G401.6 (cell line): ENCODE measurements at regions not wholly inside any gene's neighbourhood (a gene's known extent, or its start where the extent isn't known, plus 50 kb on each side); places are given as distances from the start of the nearest gene placed in this dataset.
"Not testable (repeated sequence)": the region's sequence is repeated elsewhere in the genome, so short reads cannot be mapped to it uniquely, and the experiment has no call there.

Experiments
- FAIRE-seq: peaks from 2 replicates; lab custom pipeline; 2012; peaks lifted over from hg19 to GRCh38; lab: Jason Lieb, UNC

DNA sequence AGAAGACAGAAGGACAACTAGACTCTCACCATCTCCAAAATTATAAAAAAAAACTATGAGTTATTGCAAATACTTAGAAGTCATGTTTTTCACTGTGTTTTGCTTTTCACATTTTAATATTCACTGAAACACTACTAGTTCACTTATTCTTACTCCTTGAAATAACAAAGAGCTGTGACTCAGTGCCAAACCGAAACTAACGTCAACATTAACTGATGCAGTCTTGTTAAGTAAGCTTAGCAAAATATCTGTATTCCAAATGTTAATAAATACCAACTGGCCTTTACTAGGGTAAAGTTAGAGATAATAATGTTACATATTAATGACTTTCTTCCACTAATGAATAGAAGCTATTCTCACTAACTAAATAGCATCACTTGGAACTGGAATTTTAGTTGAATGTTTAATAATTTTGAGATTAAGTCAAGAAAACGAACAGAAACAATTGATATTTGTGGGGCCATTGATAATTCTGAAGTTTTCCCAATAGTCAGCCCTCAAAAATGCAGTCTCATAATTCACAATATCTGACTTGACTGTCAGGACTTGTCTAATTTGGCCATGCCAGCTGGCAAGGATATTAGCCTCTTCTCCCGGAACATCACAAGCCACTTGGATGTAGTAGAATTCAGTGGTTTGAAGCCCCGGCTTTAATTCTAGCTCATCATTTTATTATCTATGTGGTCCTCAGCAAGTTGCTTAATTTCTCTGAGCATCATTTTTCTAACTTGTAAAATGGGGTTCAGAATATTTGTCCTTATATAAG lies 230.1 kb upstream of the DDI1 start:
- no peak for FAIRE-seq

DNA sequence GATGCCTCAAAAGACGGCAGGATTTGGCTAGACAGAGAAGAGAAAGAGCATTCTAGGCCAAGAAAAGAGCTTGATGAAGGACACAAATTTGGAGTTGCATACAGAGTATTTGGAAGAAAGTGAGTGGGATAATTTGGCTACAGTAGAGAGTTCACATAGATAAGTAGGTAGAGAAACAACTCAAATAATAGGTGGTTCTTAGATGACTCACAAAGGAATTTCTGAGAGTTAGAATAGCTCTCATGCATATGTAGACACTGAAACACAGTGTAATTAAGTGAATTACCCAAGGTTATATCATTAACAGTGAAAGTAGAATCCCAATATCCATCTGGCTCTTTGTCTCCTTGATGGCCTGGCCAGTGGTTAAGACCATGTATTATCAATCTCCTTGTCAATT lies 228.6 kb upstream of the DDI1 start:
- FAIRE-seq, result no peak

DNA sequence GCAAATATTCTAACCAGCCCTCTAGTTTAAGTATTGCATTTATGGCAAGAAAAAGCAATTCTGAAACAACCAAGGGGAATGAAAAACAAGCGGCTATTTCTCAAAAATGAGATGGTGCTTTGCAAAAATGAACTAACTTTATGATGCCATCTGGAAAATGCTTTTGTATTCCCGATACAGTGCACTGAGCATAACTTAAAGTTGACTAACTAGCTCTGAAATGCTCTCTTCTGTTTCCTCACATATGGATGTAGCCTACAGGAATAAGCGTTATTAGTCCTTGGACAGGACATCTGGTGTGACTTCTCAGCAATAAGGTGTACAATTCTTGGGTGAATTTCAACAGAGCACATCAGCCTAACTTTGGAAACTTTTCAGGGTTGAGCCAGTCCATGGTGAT lies 228.2 kb upstream of the DDI1 start:
- FAIRE-seq, result no peak

DNA sequence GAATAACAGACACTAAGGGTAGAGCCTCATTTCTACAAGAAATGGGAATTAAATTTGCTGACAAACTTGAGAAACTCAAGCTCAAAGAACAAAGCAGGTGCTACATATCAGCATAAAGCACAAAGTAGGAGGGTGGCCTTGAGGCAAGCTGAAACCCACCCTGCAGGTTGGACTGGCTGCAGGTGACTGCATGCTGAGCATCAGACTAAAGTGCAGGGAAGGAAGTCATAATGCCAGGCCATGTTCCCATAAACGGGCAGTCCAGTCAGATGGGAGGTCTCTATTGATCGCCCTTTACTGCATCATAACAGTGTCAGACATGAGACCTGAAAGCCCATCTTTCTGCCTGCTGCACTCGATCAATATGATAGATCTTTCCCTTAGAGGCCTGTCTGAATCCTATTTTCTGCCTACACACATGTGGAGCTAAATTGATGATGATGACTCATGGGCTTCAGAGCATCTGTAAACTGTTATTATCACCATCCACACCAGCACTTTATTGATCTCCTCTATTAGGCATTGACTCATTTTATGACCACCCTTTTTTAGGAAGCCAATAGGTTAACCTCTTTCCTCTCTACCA lies 224.5 kb upstream of the DDI1 start:
- FAIRE-seq, result no peak

DNA sequence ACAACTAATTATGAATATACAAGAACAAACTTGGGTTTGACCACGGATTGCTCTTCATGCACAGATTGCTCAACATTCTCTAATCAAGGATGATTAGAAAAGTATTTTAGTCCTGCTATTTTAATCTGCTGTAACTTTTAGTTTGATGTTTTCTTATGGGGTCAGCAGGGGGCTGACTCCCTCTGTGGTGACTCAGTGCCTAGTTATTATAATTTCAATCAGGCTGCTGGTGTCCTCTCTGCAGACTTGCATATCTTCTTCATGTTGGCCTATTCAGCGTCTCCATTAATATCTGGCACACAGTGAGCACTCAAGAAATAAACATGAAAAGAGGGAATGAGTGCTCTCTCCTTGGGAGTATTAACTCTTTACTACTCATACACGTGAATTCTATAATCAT lies 223.8 kb upstream of the DDI1 start:
- FAIRE-seq, result no peak

DNA sequence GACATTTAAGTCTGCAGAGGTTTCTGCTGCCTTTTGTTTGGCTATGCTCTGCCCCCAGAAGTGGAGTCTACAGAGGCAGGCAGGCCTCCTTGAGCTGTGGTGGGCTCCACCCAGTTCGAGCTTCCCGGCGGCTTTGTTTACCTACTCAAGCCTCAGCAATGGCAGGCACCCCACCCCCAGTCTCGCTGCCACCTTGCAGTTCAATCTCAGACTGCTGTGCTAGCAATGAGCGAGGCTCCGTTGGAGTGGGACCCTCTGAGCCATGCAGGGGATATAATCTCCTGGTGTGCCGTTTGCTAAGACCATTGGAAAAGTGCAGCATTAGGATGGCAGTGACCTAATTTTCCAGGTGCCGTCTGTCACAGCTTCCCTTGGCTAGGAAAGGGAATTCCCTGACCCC lies 216.1 kb upstream of the DDI1 start:
- FAIRE-seq, result not testable (repeated sequence)

DNA sequence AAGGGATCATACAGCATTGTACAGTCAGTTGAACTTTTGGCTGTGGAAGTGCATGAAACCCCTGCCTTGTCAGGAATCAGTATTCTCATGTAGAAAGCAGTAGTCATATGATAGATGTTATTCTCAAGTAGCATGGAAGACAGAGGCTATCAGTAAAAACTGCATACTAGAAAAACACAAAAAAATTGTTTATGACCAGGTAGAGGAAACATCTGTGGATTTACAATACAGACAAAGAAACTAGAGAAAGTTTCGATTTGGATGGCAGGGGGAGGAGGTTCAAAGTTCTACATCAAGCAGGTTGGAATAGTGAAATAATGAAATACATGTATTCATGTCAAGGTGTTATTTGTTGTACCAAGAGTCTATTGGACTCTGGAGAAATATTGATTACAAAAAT lies 212.3 kb upstream of the DDI1 start:
- FAIRE-seq, result no peak

DNA sequence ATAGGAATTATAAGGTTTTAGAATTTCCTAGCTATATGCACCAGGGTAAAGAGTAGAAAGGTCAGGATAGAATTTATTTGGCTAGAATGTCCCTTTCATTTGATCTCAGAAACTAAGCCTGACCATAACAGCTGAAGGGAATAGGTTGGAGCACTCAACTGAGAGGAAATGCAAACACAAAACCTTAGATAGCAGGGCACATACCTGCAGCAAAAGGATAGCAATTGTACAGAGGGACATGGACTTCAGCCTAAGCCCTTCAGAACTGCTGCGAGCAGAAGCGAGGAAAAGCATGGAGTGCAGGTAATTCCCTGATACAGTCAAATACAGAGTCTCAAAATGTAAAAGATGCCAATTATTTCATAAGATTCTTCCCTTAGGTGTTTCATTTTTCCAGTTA lies 211.0 kb upstream of the DDI1 start:
- no peak for FAIRE-seq

DNA sequence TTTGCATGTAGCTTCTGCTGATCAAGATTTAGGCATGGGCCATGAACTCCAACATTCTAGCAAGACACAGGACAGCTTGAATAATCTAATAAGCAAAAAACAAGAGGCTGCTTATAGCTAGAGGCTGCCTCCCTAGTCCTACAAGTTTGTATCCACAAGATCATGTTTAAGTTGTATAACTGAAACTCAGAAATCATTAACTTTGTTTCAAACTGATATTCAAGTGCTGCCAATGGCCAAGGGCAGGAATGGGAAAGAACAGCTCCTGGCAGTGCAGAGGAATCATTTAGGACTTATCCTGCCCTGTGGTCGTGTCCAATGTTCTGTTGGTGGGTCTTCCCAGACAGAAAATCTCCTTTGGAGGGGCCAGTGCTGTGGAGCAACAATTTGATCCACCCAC lies 209.6 kb upstream of the DDI1 start:
- no peak for FAIRE-seq

DNA sequence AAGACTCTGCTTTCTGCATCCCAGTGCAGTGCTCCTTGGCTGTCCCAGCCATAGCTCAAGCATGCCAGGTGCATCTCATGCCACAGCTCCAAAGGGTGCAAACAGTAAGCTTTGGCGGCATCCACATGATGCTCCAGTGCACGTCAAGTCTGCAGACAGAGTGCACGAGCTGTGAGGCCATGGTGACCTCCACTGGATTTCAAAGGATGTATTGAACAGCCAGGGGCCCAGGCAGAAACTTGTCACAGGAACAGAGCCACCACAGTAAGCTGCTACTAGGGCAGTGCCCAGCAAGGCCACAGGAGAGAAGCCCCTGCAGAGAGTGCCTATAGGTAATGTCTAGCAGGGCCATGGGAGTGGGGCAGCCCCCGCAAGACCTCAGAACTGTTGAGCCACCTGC lies 206.8 kb upstream of the DDI1 start:
- no peak for FAIRE-seq

DNA sequence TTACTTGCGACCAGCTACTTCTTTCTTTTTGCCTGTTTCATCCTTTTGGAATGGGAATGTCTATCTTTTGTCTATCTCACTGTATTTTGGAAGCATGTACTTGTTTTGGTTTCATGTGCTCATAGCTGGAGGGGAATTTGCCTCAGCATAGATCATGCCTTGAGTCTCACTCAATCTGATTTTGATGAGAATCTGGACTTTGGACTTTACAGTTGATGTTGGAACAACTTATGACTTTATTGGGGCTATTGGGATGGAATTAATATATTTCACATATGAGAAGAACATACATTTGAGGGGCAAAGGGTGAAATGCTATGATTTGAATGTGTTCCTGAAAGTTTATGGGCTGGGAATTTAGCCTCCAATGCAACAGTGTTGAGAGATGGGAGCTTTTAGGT lies 206.2 kb upstream of the DDI1 start:
- FAIRE-seq, result no peak

DNA sequence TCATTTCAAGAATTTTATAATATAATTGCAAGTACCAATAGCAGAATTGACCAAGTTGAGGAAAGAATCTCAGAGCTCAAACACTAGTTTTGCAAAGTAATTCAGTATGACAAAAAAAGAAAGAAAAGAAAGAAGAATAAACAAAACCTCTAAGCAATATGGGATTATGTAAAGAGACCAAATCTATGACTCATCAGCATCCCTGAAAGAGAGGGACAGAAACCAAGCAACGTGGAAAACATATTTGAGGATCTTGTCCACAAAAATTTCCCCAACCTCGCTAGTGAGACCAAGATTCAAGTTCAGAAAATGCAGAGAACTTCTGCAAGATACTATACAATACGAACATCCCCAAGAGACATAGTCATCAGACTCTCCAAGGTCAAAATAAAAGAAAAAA lies 203.7 kb upstream of the DDI1 start:
- no peak for FAIRE-seq

DNA sequence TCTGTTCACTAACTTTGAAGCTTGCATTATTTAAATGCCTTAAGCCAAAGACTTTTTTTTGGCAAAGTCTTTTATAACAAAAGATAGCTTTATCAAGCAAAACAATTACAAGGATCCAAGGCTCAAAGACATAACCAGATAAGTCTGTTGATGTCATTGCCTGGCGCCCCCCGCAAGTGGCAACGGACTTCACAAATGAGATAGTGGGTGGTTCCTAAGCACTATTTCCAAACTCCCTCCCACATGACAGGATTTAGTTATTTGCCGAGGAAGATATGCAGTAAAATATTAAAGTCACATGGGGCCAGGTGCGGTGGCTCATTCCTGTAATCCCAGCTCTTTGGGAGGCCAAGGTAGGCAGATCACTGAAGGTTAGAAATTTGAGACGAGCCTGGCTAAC lies 194.2 kb upstream of the DDI1 start:
- no peak for FAIRE-seq

DNA sequence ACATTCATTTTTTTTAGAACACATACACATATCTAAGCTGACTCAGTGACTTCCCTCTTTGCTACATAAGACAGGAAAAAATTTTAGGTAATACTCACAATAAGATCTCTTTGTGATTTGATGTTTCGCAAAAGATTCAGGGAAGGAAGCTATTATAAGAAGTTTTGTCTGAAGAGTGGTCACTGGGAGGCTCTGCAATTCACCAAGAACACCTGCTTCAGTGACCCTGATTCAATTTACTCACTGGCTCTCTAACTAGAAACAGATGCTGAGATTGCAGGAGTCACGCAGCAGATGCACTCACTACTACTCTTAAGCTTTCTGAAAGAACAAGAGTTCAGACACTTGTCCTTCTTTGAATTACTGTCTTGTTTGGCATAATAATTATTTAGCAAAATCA lies 193.6 kb upstream of the DDI1 start:
- FAIRE-seq, result no peak

DNA sequence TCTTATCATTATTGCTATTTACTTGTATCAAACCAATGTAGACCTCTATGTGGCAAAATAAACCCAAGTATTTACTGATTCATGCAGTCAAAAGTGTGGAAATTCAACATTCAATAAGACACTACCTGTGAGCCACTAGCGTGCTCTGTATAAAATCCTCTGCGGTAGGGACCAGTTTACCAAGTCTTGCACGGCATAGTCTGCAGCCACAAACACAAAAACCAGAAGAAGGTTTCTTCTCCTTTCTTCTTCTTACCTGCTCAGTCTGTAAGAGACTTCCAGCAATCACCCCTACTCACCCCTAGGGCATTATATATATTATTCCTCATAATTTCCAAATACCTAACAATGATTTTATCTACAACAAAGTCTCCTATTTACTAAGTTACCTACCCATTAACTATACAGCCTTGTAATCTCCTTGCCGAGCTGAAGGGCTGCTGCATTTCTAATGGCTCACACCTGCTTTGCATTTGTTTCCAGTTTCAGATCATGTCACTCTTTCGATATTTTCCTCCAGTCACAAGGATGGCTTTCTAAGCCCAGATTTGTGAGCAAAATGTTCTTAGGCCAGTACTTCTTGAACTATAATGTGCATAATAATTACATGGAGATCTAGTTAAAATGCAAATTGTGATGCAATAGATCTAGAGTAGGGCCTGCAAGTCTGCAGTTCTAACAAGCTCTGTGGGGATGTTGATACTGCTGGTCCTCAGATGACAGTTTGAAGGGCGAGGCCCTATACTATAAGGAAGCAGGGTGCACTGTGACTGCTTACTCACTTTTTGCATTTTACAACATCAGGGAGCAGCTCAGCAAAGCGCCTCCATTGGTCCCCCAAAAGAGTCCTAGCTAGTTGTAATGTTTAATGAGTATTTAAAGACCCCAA lies 191.9 kb upstream of the DDI1 start:
- no peak for FAIRE-seq

DNA sequence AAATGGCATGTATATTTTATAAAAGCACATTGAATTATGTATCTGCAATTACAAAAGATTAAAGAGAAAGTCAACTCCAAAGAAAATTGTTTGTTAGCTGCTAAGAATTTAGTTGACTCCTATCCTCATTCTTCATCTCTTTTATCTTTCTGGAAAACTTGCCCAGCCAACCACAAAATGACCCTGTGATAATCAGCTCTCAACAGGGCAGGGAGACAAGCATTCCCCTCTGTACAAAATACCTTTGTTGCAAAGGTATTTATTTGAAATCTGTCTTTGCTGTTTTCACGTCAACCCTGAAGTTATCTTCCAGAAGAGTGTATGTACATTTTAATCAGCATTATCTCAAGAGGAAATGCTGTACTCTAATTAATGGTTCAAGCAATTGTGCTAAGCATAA lies 191.1 kb upstream of the DDI1 start:
- no peak for FAIRE-seq

DNA sequence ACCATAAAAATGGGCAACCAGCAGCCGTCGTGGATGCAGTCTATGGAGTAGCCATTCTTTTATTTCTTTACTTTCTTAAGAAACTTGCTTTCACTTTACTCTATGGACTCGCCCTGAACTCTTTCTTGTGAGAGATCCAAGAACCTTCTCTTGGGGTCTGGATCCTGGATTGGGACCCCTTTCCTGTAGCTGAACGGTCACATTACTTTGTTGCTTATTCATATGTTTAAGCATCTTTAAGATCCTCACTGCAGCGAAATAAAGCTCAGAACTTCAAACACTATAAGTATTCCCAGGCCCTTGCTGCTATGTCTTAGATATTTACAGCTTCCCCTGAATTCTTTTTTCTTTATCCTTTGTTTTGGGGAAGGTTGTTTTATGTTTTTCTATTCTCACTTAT lies 187.8 kb upstream of the DDI1 start:
- no peak for FAIRE-seq

DNA sequence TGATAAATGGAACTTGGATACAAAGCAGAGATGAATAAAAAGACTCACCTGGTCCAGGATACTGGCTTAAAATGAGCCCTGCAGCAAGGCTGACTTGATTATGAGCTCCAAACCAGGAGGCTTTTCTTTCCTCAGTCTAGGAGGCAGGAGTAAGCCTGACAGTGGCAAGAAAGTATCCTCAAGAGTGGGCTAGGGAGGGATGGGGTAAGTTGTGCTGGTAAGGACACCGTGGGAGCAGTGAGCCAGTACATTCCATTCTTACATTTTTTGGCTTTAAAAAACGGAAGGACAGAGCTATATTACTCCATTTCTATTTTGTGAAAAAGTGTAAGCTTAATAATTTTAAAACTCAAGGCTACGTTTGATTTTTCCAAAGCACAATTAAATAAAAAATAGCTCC lies 187.1 kb upstream of the DDI1 start:
- no peak for FAIRE-seq

DNA sequence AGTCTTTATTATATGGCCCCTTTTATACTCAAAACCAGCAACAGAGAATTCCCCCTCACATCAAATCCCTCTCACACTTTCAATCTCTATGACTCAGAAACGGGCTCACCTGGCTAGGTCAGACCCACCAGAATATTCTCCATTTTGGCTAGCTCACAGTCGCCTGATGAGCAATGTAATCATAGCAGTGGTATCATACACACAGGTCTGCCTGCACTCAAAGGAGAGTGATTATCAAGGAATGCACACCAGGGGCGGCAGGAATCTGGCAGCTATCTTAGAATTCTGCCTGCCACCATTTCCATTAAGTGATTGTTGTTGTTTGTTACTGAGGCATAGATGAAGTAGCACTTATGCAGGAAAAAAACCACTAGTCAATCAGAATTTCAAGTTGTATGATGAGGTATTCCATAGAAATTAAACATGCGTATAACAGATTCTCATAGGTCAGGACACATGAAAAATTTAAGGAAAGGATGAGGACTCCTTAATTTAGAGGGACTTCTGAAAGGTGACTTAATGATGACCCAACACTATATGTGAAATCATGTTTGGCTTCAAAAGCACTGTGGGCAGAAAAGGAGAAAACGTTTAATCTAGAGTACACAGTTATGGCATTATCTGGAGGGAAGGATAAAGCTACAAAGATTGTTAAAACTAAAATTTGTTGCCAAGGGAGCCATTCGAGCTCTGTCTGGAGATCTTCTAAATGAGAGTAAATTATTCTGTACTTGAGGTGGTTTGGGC lies 185.8 kb upstream of the DDI1 start:
- FAIRE-seq, result no peak

DNA sequence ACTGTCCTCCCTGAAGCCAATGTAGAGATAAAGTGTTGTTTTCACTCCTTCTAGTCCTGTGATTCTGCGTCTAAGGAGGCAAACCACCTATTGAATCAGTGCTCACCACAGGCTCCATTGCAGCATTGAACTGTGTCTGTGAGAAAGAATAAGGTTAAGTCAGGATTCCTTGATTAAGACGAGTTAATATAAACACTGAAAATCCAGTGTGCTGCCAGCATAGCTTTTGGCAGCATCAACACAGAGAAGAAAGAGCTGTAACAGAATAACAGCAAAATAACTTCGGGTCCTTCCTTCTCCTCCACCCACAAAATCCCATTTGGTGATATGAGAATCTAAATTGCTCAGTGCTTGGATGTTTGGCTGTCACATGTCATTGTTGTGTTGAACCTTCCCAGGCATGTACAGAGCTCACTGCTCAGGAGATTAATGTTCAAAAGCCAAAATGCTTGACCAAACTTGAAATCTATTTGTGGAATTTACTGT lies 185.2 kb upstream of the DDI1 start:
- FAIRE-seq, result no peak
